Liver (tissue), 3 donors: ENCODE measurements at regions not wholly inside any gene's neighbourhood (a gene's known extent, or its start where the extent isn't known, plus 50 kb on each side); places are given as distances from the start of the nearest gene placed in this dataset.

Experiments used
- CTCF ChIP-seq: fragments of 150-350 bp; IDR thresholded peaks from 2 replicates; pipeline ENCODE4 v1.5.1; 2017; ENCODE audit warnings: improper control_type of control experiment, low read depth, low read length; ENCODE audit not compliant: missing input control
- HNF4A ChIP-seq, 2 donors: conservative IDR thresholded peaks; 2 replicates each; pipeline ENCODE4 v1.6.1; 2016; ENCODE audit warnings: antibody characterized with exemption in 2 of 2, mild to moderate bottlenecking in 2 of 2
- JUND ChIP-seq, 2 donors: IDR thresholded peaks; 2 replicates each; pipeline ENCODE4 v1.6.1; 2016; ENCODE audit warnings: antibody characterized with exemption in 2 of 2
- RAD21 ChIP-seq, 2 donors: IDR thresholded peaks; 2 replicates each; pipeline ENCODE4 v1.6.1; 2016; ENCODE audit warnings: antibody characterized with exemption in 2 of 2, mild to moderate bottlenecking in 2 of 2
- REST ChIP-seq: IDR thresholded peaks from 2 replicates; pipeline ENCODE4 v1.6.1; 2016; ENCODE audit warnings: antibody characterized with exemption, mild to moderate bottlenecking
- RXRA ChIP-seq, 2 donors: IDR thresholded peaks; 2 replicates each; pipeline ENCODE4 v1.6.1; 2017 to 2018; ENCODE audit warnings: antibody characterized with exemption in 2 of 2, mild to moderate bottlenecking in 1 of 2
- SP1 ChIP-seq: IDR thresholded peaks from 2 replicates; pipeline ENCODE4 v1.6.1; 2018; ENCODE audit warnings: antibody characterized with exemption, mild to moderate bottlenecking
- TAF1 ChIP-seq: conservative IDR thresholded peaks from 2 replicates; pipeline ENCODE4 v1.6.1; 2016; ENCODE audit warnings: antibody characterized with exemption, mild to moderate bottlenecking
- TF ChIP-seq, protein P1 (sequence below): IDR thresholded peaks from 2 replicates; pipeline ENCODE4 v1.6.1; 2016; ENCODE audit warnings: antibody characterized with exemption
- TF ChIP-seq, protein P2 (sequence below): IDR thresholded peaks from 2 replicates; pipeline ENCODE4 v1.6.1; 2016; ENCODE audit warnings: antibody characterized with exemption
- TF ChIP-seq, protein P3 (sequence below): IDR thresholded peaks from 2 replicates; pipeline ENCODE4 v1.6.1; 2016; ENCODE audit warnings: antibody characterized with exemption
- donor health status: healthy.
- donor health status: healthy.

GRCh38 chr4:79176351-79176750 is 149.5 kb downstream of the NAA11 start:
- TF ChIP-seq CTCF (no peak), RAD21 (IDR thresholded peaks at IDR 0.05) (no peak), HNF4A (conservative IDR thresholded peaks at IDR 0.05) (no peak), TAF1 (no peak), JUND (IDR thresholded peaks at IDR 0.05) (no peak), RXRA (IDR thresholded peaks at IDR 0.05) (no peak), REST (no peak), SP1 (no peak)
- TF ChIP-seq, protein P1, sequence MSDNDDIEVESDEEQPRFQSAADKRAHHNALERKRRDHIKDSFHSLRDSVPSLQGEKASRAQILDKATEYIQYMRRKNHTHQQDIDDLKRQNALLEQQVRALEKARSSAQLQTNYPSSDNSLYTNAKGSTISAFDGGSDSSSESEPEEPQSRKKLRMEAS: no peak
- TF ChIP-seq, protein P2, sequence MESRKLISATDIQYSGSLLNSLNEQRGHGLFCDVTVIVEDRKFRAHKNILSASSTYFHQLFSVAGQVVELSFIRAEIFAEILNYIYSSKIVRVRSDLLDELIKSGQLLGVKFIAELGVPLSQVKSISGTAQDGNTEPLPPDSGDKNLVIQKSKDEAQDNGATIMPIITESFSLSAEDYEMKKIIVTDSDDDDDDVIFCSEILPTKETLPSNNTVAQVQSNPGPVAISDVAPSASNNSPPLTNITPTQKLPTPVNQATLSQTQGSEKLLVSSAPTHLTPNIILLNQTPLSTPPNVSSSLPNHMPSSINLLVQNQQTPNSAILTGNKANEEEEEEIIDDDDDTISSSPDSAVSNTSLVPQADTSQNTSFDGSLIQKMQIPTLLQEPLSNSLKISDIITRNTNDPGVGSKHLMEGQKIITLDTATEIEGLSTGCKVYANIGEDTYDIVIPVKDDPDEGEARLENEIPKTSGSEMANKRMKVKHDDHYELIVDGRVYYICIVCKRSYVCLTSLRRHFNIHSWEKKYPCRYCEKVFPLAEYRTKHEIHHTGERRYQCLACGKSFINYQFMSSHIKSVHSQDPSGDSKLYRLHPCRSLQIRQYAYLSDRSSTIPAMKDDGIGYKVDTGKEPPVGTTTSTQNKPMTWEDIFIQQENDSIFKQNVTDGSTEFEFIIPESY: no peak
- TF ChIP-seq, protein P3, sequence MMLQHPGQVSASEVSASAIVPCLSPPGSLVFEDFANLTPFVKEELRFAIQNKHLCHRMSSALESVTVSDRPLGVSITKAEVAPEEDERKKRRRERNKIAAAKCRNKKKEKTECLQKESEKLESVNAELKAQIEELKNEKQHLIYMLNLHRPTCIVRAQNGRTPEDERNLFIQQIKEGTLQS: no peak
